Activated CD4-positive, alpha-beta T cell treated with anti-CD3 and anti-CD28 coated beads, Interleukin-2, amount 50 U/mL, for 1 hour (primary cell): ENCODE measurements at regions not wholly inside any gene's neighbourhood (a gene's known extent, or its start where the extent isn't known, plus 50 kb on each side); places are given as distances from the start of the nearest gene placed in this dataset.
"Not testable (repeated sequence)": the region's sequence is repeated elsewhere in the genome, so short reads cannot be mapped to it uniquely, and the experiment has no call there.

ENCODE experiments used
- DNase-seq: peaks from one replicate; pipeline ENCODE4 v3.0.0-alpha.2; 2020

- not testable (repeated sequence) for DNase-seq
Observed at GRCh38 chr20:29883514-29884219, 1373.8 kb upstream of the DEFB115 start.

GRCh38 chr20:29884322-29884721 lies 1373.1 kb upstream of the DEFB115 start:
- not testable (repeated sequence) for DNase-seq

GRCh38 chr20:29885282-29886185 lies 1371.9 kb upstream of the DEFB115 start:
- not testable (repeated sequence) for DNase-seq

- DNase-seq: not testable (repeated sequence)
Observed at GRCh38 chr20:29891555-29891954, 1365.9 kb upstream of the DEFB115 start.
